Peyer's patch (tissue), 4 donors: ENCODE measurements at regions not wholly inside any gene's neighbourhood (a gene's known extent, or its start where the extent isn't known, plus 50 kb on each side); places are given as distances from the start of the nearest gene placed in this dataset.

ENCODE experiments used
- POLR2A ChIP-seq, 2 donors: fragments of 450-650 bp; IDR thresholded peaks; one replicate each; pipeline ENCODE4 v1.5.1; 2017; ENCODE audit warnings: antibody characterized with exemption in 2 of 2, mild to moderate bottlenecking in 2 of 2, moderate library complexity in 2 of 2
- TF ChIP-seq, protein P1 (sequence below), 6 experiments: fragments of 450-650 bp in 4 of 6; fragments of 200-600 bp in 2 of 6; sonication (generic) in 1 of 6; IDR thresholded peaks; one replicate each; pipeline ENCODE4 v1.5.1; 2017 to 2019; ENCODE audit warnings: antibody characterized with exemption in 6 of 6, mild to moderate bottlenecking in 3 of 6, moderate library complexity in 1 of 6

DNA sequence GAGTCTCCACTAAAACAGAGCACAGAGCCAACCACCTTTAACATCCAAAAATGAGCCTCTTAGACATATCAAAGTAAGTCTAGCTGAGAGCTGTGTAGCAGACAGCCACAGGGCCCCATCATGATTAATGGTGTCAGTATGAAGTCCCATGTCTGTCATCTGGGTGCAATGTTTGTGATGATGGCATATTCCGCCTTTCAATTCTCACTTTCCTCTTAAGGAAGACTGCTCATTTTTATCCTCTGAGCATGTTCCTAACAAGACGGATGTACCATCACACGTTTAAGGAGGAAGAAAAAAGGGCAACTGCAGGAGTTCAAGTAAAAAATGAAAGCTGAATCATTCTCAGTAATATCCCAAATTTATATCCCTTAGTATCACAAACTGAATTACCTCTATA lies 85.8 kb upstream of the KCNMB2 start:
- TF ChIP-seq, protein P1, sequence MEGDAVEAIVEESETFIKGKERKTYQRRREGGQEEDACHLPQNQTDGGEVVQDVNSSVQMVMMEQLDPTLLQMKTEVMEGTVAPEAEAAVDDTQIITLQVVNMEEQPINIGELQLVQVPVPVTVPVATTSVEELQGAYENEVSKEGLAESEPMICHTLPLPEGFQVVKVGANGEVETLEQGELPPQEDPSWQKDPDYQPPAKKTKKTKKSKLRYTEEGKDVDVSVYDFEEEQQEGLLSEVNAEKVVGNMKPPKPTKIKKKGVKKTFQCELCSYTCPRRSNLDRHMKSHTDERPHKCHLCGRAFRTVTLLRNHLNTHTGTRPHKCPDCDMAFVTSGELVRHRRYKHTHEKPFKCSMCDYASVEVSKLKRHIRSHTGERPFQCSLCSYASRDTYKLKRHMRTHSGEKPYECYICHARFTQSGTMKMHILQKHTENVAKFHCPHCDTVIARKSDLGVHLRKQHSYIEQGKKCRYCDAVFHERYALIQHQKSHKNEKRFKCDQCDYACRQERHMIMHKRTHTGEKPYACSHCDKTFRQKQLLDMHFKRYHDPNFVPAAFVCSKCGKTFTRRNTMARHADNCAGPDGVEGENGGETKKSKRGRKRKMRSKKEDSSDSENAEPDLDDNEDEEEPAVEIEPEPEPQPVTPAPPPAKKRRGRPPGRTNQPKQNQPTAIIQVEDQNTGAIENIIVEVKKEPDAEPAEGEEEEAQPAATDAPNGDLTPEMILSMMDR (IDR thresholded peaks at IDR 0.05) = no peak
- no peak for TF ChIP-seq POLR2A (IDR thresholded peaks at IDR 0.05)
